ENCODE measurements at regions not wholly inside any gene's neighbourhood (a gene's known extent, or its start where the extent isn't known, plus 50 kb on each side); places are given as distances from the start of the nearest gene placed in this dataset.

DNA sequence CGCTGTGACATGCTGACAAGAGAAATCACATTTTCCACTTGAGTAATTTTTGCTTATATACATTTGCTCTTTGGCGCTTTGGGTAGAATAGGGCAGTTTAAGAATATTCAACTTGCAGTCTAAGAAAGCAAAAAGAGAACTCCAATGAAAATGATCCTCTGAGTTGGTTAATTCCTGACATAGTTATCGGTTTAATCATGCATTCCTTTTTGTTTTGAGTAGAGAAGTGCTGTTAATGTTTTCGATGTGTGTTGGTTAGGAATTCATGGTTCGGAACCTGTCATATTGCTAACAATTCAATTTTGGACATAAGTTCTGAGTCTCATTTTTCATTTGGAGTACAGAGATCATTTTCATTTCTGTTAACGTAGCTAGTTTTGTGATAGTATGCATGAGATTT is 700.6 kb upstream of the PITX2 start:
- BruUV-seq (replicated peaks) = no TSS peak
- Mint-ChIP-seq H3K36me3 (ENCODE audit: insufficient read depth, unreplicated experiment) (no peaks in the 10 kb centered on the region), H3K27me3 (ENCODE audit: insufficient read depth, unreplicated experiment) (no peaks in the 10 kb centered on the region), H3K4me3 (ENCODE audit: unreplicated experiment) (no peak overlapping the region), H3K27ac (ENCODE audit: unreplicated experiment) (no peak overlapping the region), H3K9me3 (ENCODE audit: unreplicated experiment) (no peaks in the 10 kb centered on the region), H3K4me1 (ENCODE audit: low read depth, unreplicated experiment) (no peaks in the 10 kb centered on the region)
- H3K27me3 ChIP-seq (replicated peaks; ENCODE audit: control insufficient read depth, insufficient read depth, low read length) = no peaks in the 10 kb centered on the region
- intact Hi-C loops (cut with micrococcal nuclease; ENCODE audit: unreplicated experiment) = no loop called here
- ChIA-PET CTCF (no interaction called here), POLR2A (no interaction called here)
- H3K4me1 ChIP-seq = 0 out of 2 replicates have a peak, but pooled peaks cover 6% of the 10 kb centered on the region
- H3K4me3 ChIP-seq (ENCODE audit: low read depth, low read length) = no peak overlapping the region
- DNase-seq = no peak
- H3K9me3 ChIP-seq = no peaks in the 10 kb centered on the region
- TF ChIP-seq, protein P1, sequence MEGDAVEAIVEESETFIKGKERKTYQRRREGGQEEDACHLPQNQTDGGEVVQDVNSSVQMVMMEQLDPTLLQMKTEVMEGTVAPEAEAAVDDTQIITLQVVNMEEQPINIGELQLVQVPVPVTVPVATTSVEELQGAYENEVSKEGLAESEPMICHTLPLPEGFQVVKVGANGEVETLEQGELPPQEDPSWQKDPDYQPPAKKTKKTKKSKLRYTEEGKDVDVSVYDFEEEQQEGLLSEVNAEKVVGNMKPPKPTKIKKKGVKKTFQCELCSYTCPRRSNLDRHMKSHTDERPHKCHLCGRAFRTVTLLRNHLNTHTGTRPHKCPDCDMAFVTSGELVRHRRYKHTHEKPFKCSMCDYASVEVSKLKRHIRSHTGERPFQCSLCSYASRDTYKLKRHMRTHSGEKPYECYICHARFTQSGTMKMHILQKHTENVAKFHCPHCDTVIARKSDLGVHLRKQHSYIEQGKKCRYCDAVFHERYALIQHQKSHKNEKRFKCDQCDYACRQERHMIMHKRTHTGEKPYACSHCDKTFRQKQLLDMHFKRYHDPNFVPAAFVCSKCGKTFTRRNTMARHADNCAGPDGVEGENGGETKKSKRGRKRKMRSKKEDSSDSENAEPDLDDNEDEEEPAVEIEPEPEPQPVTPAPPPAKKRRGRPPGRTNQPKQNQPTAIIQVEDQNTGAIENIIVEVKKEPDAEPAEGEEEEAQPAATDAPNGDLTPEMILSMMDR (IDR thresholded peaks at IDR 0.05; ENCODE audit: insufficient read depth in 1 of 2, low read depth in 1 of 2, low read length in 1 of 2, severe bottlenecking in 1 of 2, unreplicated experiment in 1 of 2) = no peak
- no peaks in the 10 kb centered on the region for H3K36me3 ChIP-seq (ENCODE audit: control insufficient read depth, insufficient read depth, low read length)

DNA sequence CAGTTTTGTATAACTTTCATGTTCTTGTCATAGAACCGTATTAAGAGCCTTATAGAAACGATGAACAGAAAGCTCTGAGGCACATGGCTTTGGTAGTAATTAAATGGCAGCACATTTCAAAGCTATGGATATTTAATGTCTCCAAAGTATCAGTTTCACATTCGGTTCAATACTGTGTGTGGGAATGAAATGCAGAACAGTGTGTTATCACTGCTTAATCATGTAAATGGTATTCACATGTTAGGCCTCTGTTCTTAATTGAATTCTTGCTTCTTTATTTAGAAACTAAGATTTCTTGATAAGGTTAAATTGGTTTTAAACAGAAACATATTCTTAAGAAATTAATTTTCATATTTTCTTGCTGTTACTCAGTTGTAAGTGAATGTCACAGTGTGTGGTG is 701.0 kb upstream of the PITX2 start:
- POLR2A ChIA-PET = no interaction called here
- no TSS peak for BruUV-seq (replicated peaks)
- TF ChIP-seq, protein P1 (IDR thresholded peaks at IDR 0.05; ENCODE audit: insufficient read depth in 1 of 2, low read depth in 1 of 2, low read length in 1 of 2, severe bottlenecking in 1 of 2, unreplicated experiment in 1 of 2) = no peak
- 0 out of 2 replicates have a peak, but pooled peaks cover 6% of the 10 kb centered on the region for H3K4me1 ChIP-seq
- no peak for DNase-seq
- Mint-ChIP-seq H3K27ac (ENCODE audit: unreplicated experiment) (no peak overlapping the region), H3K36me3 (ENCODE audit: insufficient read depth, unreplicated experiment) (no peaks in the 10 kb centered on the region), H3K4me1 (ENCODE audit: low read depth, unreplicated experiment) (no peaks in the 10 kb centered on the region), H3K9me3 (ENCODE audit: unreplicated experiment) (no peaks in the 10 kb centered on the region), H3K27me3 (ENCODE audit: insufficient read depth, unreplicated experiment) (no peaks in the 10 kb centered on the region), H3K4me3 (ENCODE audit: unreplicated experiment) (no peak overlapping the region)
- no peaks in the 10 kb centered on the region for H3K27me3 ChIP-seq (replicated peaks; ENCODE audit: control insufficient read depth, insufficient read depth, low read length)
- no peaks in the 10 kb centered on the region for H3K36me3 ChIP-seq (ENCODE audit: control insufficient read depth, insufficient read depth, low read length)
- CTCF ChIA-PET = no interaction called here
- no peak overlapping the region for H3K4me3 ChIP-seq (ENCODE audit: low read depth, low read length)
- intact Hi-C loops (cut with micrococcal nuclease; ENCODE audit: unreplicated experiment) = no loop called here
- no peaks in the 10 kb centered on the region for H3K9me3 ChIP-seq

DNA sequence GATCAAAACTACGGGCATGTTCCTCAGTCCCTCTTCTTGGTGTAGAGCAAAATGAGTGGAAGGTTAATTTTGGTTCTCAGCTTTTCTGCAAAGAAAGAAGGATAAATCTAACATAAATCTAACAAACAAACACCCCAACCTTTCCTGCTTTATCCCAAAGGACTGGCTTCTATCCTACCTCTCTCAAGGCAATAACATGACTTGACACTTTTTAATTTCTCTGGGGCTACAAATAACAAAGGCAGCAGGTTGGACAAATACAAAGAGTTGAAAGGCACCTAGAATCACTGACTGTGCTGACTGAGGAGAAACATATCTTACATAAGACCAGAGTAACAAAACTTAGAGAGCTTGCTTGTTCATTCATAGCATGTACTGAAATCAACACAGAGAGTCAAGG is 703.6 kb upstream of the PITX2 start:
- POLR2A ChIA-PET = no interaction called here
- no peak overlapping the region for H3K4me3 ChIP-seq (ENCODE audit: low read depth, low read length)
- BruUV-seq (replicated peaks) = no TSS peak
- no peaks in the 10 kb centered on the region for H3K36me3 ChIP-seq (ENCODE audit: control insufficient read depth, insufficient read depth, low read length)
- Mint-ChIP-seq H3K36me3 (ENCODE audit: insufficient read depth, unreplicated experiment) (no peaks in the 10 kb centered on the region), H3K27ac (ENCODE audit: unreplicated experiment) (no peak overlapping the region), H3K4me1 (ENCODE audit: low read depth, unreplicated experiment) (no peaks in the 10 kb centered on the region), H3K4me3 (ENCODE audit: unreplicated experiment) (no peak overlapping the region), H3K27me3 (ENCODE audit: insufficient read depth, unreplicated experiment) (peaks cover 4% of the 10 kb centered on the region), H3K9me3 (ENCODE audit: unreplicated experiment) (no peaks in the 10 kb centered on the region)
- TF ChIP-seq, protein P1 (IDR thresholded peaks at IDR 0.05; ENCODE audit: insufficient read depth in 1 of 2, low read depth in 1 of 2, low read length in 1 of 2, severe bottlenecking in 1 of 2, unreplicated experiment in 1 of 2) = no peak
- intact Hi-C loops (cut with micrococcal nuclease; ENCODE audit: unreplicated experiment) = no loop called here
- CTCF ChIA-PET = no interaction called here
- H3K9me3 ChIP-seq = no peaks in the 10 kb centered on the region
- 0 out of 2 replicates have a peak, but pooled peaks cover 6% of the 10 kb centered on the region for H3K4me1 ChIP-seq
- DNase-seq = no peak
- no peaks in the 10 kb centered on the region for H3K27me3 ChIP-seq (replicated peaks; ENCODE audit: control insufficient read depth, insufficient read depth, low read length)
